Tibial artery (tissue), 4 donors: ENCODE measurements at regions not wholly inside any gene's neighbourhood (a gene's known extent, or its start where the extent isn't known, plus 50 kb on each side); places are given as distances from the start of the nearest gene placed in this dataset.
A peak's percentile ranks its signal among the peaks of the same experiment; 100 is the strongest.

Source experiments
- DNase-seq, 2 donors: peaks; one replicate each; pipeline ENCODE4 v3.0.0-alpha.2; 2019
- H3K27ac ChIP-seq, 2 donors: fragments of 200-600 bp; sonication (generic) in 1 of 2; 1 replicate in 1 of 2; 2 replicates in 1 of 2; pipeline ENCODE4 v1.5.1; 2018 to 2019; ENCODE audit warnings: mild to moderate bottlenecking in 1 of 2
- H3K27me3 ChIP-seq, 2 donors: fragments of 200-600 bp; sonication (generic) in 1 of 2; one replicate each; pipeline versions ENCODE4 v1.5.1 to v1.6.0; 2016 to 2019
- H3K36me3 ChIP-seq, 3 donors: fragments of 200-600 bp; sonication (generic) in 2 of 3; one replicate each; pipeline ENCODE4 v1.5.1; 2016 to 2019; ENCODE audit warnings: mild to moderate bottlenecking in 2 of 3
- H3K4me1 ChIP-seq, 4 donors: fragments of 200-600 bp; sonication (generic) in 2 of 4; 1 replicate in 3 of 4; 2 replicates in 1 of 4; pipeline ENCODE4 v1.5.1; 2016 to 2019
- H3K4me3 ChIP-seq, 2 donors: fragments of 200-600 bp; sonication (generic) in 1 of 2; 1 replicate in 1 of 2; 2 replicates in 1 of 2; pipeline ENCODE4 v1.5.1; 2018 to 2019; ENCODE audit warnings: mild to moderate bottlenecking in 2 of 2
- H3K9me3 ChIP-seq, 3 donors: fragments of 200-600 bp; sonication (generic) in 1 of 3; one replicate each; pipeline ENCODE4 v1.5.1; 2016 to 2019
- CTCF ChIP-seq, 2 experiments: fragments of 200-600 bp in 1 of 2; fragments of 450-650 bp in 1 of 2; IDR thresholded peaks; one replicate each; pipeline ENCODE4 v1.5.1; 2017 to 2019; ENCODE audit warnings: antibody characterized with exemption in 2 of 2, mild to moderate bottlenecking in 1 of 2, moderate library complexity in 1 of 2
- intact Hi-C: fragments of 100-400 bp; cut with DNase I; formaldehyde crosslinking; loops from one replicate; pipeline ENCODE4 v1.15.0; 2023; ENCODE audit warnings: low total_unique reads

- intact Hi-C loops = no loop called here
- peaks cover 0 to 56% (median 20%) of the 10 kb centered on the region in 4 donors for H3K4me1 ChIP-seq
- no peak for DNase-seq
- H3K4me3 ChIP-seq = peak overlapping the region in 1 of 2 donors; percentile 37
- TF ChIP-seq CTCF (IDR thresholded peaks at IDR 0.05) = no peak
- peak overlapping the region; percentile 35 to 46 for H3K27ac ChIP-seq
- no peaks in the 10 kb centered on the region for H3K36me3 ChIP-seq
- H3K9me3 ChIP-seq = no peaks in the 10 kb centered on the region
- no peaks in the 10 kb centered on the region for H3K27me3 ChIP-seq
Measured at GRCh38 chr6:104526376-104526775, 333.3 kb downstream of the HACE1 start.

GRCh38 chr6:104525677-104526322 lies 333.9 kb downstream of the HACE1 start:
- intact Hi-C loops = no loop called here
- Histone ChIP-seq H3K4me1 (peaks cover 0 to 51% (median 20%) of the 10 kb centered on the region in 4 donors), H3K4me3 (peak overlapping the region; percentile 33 to 37), H3K27me3 (no peaks in the 10 kb centered on the region), H3K9me3 (no peaks in the 10 kb centered on the region), H3K36me3 (no peaks in the 10 kb centered on the region), H3K27ac (peak overlapping the region; percentile 46 to 56)
- DNase-seq = peak; percentile 64 to 81
- peak; percentile 84 to 98 for TF ChIP-seq CTCF (IDR thresholded peaks at IDR 0.05)

GRCh38 chr6:104522533-104522932 lies 337.2 kb downstream of the HACE1 start:
- Histone ChIP-seq H3K36me3 (no peaks in the 10 kb centered on the region), H3K4me3 (no peak overlapping the region), H3K27me3 (no peaks in the 10 kb centered on the region), H3K4me1 (peaks cover 0 to 22% (median 10%) of the 10 kb centered on the region in 4 donors), H3K9me3 (no peaks in the 10 kb centered on the region), H3K27ac (no peak overlapping the region)
- intact Hi-C loops = no loop called here
- DNase-seq = no peak
- no peak for TF ChIP-seq CTCF (IDR thresholded peaks at IDR 0.05)

- intact Hi-C loops = no loop called here
- H3K9me3 ChIP-seq = no peaks in the 10 kb centered on the region
- no peak for TF ChIP-seq CTCF (IDR thresholded peaks at IDR 0.05)
- H3K27ac ChIP-seq = no peak overlapping the region
- no peak for DNase-seq
- no peaks in the 10 kb centered on the region for H3K36me3 ChIP-seq
- peaks cover 0 to 8% (median 5%) of the 10 kb centered on the region in 4 donors for H3K4me1 ChIP-seq
- H3K4me3 ChIP-seq = no peak overlapping the region
- H3K27me3 ChIP-seq = no peaks in the 10 kb centered on the region
Measured at GRCh38 chr6:104521176-104521575, 338.5 kb downstream of the HACE1 start.

- H3K9me3 ChIP-seq = no peaks in the 10 kb centered on the region
- TF ChIP-seq CTCF (IDR thresholded peaks at IDR 0.05) = no peak
- no peak overlapping the region for H3K4me3 ChIP-seq
- H3K27ac ChIP-seq = no peak overlapping the region
- no peak for DNase-seq
- intact Hi-C loops = no loop called here
- no peaks in the 10 kb centered on the region for H3K27me3 ChIP-seq
- no peaks in the 10 kb centered on the region for H3K4me1 ChIP-seq
- no peaks in the 10 kb centered on the region for H3K36me3 ChIP-seq
Measured at GRCh38 chr6:104519566-104519965, 340.2 kb downstream of the HACE1 start.
